Ovary (tissue), 1 donor: ENCODE measurements at regions not wholly inside any gene's neighbourhood (a gene's known extent, or its start where the extent isn't known, plus 50 kb on each side); places are given as distances from the start of the nearest gene placed in this dataset.

ENCODE experiments used
- EP300 ChIP-seq: sonication (generic); formaldehyde crosslinking; IDR thresholded peaks from one replicate; pipeline ENCODE4 v1.6.1; 2017; ENCODE audit warnings: antibody characterized with exemption
- POLR2A ChIP-seq: fragments of 450-650 bp; IDR thresholded peaks from one replicate; pipeline ENCODE4 v1.6.1; 2017; ENCODE audit warnings: antibody characterized with exemption, mild to moderate bottlenecking, moderate library complexity

- TF ChIP-seq EP300 = no peak
- TF ChIP-seq POLR2A = no peak
Observed at GRCh38 chr15:35717721-35718120, 171.8 kb upstream of the DPH6 start.
